Stimulated activated CD4-positive, alpha-beta T cell treated with anti-CD3 and anti-CD28 coated beads, Interleukin-4, amount 100 ng/mL, for 24 hours (primary cell): ENCODE measurements at regions not wholly inside any gene's neighbourhood (a gene's known extent, or its start where the extent isn't known, plus 50 kb on each side); places are given as distances from the start of the nearest gene placed in this dataset.
A peak's percentile ranks its signal among the peaks of the same experiment; 100 is the strongest.
"Not testable (repeated sequence)": the region's sequence is repeated elsewhere in the genome, so short reads cannot be mapped to it uniquely, and the experiment has no call there.

ENCODE experiments used
- DNase-seq: peaks from one replicate; pipeline ENCODE4 v3.0.0-alpha.2; 2020

GRCh38 chr4:67412153-67412712 is 133.1 kb downstream of the CENPC start:
- not testable (repeated sequence) for DNase-seq

DNA sequence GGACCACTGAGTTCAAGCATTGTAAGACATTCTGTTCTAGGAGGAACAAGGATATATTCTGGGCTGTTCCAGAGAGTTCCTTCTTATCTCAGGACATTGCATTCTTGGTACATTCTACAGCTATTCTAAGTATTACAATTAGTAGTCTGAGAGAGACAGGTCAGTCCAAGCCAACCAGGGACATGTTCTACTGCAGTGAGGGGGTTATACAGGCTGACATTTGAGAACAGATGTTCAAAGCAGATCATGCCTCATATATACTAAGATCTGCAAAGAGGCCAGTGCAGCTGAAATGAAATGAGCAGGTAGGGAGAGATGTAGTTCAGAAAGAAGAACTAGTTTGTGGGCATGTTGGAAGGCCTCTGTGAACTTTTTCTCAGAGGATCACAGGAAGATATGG is 142.0 kb downstream of the CENPC start:
- no peak for DNase-seq

GRCh38 chr4:67401902-67402301 is 143.4 kb downstream of the CENPC start:
- no peak for DNase-seq

GRCh38 chr4:67397931-67398330 is 147.4 kb downstream of the CENPC start:
- DNase-seq: no peak

DNA sequence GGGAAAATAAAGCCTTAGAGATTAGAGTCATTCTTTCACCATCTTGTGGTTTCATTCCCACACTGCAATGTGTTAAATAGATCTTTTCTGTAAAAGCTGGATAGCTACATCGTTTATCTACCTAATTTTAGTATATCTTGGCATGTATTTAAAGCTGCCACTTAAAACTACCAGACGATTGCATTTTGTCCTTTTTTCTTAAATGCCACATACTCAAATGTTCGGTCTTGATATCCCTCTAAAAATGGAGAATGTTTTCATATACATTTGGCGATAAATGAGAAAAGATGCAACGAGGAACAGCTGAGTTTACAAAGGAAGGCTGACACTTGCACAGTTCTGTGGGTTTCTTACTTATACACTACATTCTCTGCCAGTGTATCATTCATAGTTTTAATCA is 148.3 kb downstream of the CENPC start:
- no peak for DNase-seq

DNA sequence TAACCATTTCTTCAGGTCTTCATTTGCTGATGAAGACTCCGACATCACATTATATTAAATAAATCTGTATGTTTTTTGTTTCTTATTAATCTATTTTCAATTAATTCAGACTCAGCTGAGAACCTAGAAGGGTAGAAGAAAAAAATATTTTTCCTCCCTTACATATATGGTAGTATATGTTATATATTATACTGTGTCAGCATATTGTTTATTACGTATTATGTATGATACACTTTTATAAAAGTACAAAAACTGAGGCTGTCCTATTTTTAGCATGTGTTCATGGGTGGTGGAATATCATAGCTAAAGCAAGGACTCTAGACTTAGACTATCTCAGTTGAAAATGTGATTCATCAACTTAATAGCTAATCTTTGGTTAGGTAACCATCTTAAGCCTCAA is 149.3 kb downstream of the CENPC start:
- DNase-seq: no peak

GRCh38 chr4:67394879-67395278 is 150.4 kb downstream of the CENPC start:
- DNase-seq: no peak

DNA sequence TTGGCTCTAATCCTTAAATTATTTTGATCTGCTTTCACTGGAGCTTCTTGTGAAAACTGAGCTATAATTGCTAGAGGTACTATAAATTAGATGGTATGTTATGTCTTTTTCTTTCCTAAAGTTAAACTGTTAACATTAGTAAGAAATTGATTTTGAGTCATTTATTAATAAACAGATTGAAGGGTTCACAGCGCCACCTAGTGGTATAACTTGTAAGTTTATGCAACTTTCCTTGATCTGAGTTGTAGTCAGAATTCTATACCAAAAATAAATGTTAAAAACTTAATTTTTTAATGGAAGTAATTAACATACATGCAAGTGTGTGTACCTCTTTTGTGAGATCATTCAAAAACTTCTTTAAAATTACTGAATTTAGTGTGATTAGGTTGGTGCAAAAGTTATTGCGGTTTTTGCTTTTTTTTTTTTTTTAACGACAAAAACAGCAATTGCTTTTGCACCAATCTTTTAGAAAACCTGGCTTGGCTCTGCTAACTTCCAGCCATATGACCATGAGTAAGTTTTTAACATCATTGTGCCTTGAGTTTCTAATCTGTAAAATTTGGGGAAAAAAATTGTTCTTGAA is 151.5 kb downstream of the CENPC start:
- DNase-seq: peak; percentile 24

GRCh38 chr4:67393007-67393406 is 152.3 kb downstream of the CENPC start:
- DNase-seq: no peak

- not testable (repeated sequence) for DNase-seq
Measured at GRCh38 chr4:67381406-67381804, 163.9 kb downstream of the CENPC start.

DNA sequence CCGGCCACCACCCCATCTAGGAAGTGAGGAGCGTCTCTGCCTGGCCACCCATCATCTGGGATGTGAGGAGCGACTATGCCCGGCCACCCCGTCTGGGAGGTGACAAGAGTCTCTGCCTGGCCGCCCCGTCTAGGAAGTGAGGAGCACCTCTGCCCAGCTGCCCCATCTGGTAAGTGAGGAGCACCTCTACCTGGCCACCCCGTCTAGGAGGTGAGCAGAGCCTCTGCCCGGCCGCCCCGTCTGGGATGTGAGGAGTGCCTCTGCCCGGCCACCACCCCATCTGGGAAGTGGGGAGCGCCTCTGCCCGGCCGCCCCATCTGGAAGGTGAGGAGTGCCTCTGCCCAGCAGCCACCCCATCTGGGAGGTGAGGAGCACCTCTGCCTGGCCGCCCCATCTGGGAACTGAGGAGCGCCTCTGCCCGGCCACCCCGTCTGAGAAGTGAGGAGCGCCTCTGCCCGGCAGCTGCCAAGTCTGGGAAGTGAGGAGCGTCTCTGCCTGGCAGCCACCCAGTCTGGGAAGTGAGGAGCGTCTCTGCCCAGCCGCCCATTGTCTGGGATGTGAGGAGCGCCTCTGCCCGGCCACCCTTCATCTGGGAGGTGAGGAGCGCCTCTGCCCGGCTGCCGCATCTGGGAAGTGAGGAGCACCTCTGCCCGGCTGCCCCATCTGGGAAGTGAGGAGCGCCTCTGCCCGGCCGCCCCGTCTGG is 164.4 kb downstream of the CENPC start:
- DNase-seq: not testable (repeated sequence)

GRCh38 chr4:67380154-67380553 is 165.1 kb downstream of the CENPC start:
- DNase-seq: no peak

DNA sequence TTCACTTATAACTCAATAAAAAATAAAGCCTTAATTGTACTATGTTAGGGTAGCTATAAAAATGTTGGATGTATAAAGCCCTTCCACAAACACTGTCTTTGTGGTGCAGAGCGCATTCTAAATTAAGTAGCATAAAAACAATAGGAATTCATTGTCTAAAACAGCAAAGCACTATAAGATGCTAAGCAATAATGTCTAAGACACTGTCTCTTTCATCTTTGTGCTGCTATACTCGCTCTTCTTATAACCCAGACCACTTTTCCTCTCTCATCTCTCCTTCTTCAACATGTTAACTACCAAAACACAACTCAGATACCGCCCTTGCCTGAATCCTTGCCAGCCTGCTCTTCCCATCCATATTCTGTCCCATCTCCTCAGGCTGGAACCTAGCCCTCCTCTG is 170.0 kb downstream of the CENPC start:
- no peak for DNase-seq

GRCh38 chr4:67371615-67372014 is 173.7 kb downstream of the CENPC start:
- no peak for DNase-seq

- DNase-seq: no peak
Measured at GRCh38 chr4:67366311-67366861, 178.9 kb downstream of the CENPC start.

GRCh38 chr4:67365661-67366245 is 179.6 kb downstream of the CENPC start:
- no peak for DNase-seq

DNA sequence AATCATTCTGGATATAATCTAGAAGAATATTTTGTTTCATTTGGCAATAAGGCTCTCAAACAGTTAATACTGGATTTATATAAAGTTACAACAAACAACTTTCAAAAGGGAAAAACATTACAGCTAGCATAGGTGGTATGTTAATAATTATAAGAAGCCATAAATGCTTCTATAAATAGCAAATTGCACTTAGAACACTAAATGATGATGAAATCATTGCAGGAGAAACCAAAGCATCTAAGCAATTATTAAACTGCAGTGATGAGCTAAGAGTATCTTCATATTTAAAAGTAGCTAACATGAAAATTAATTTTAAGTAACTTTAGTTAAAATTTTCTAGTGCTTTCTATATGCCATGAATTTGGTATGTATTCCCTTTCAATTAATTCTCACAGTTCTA is 189.5 kb downstream of the CENPC start:
- no peak for DNase-seq

- DNase-seq: no peak
Measured at GRCh38 chr4:67346654-67347053, 198.6 kb downstream of the CENPC start.

- no peak for DNase-seq
Measured at GRCh38 chr4:67344594-67345380, 200.5 kb downstream of the CENPC start.

DNA sequence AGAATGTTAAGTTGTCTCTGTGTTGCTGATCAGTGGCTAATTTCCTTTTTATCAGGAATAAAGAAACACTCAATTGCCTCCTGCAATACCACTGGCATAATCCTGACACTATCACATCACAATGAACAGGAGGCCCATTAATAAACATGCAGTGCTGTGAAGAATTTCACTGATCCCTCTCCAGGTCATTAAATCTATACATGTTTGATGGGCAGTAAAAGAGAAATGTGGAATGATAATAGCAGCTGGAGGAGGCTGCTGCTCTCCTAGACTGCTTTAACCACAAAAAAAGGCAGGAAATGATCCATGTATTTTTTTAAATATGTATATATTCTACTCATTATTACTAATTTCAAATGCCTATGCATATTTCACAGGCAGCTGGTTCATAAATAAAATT is 202.1 kb downstream of the CENPC start:
- no peak for DNase-seq

GRCh38 chr4:67342291-67342690 is 203.0 kb downstream of the CENPC start:
- no peak for DNase-seq

- DNase-seq: no peak
Measured at GRCh38 chr4:67333664-67334063, 211.6 kb downstream of the CENPC start.

GRCh38 chr4:67332627-67333026 is 212.7 kb downstream of the CENPC start:
- no peak for DNase-seq
